Panc1 (cell line): ENCODE measurements at regions not wholly inside any gene's neighbourhood (a gene's known extent, or its start where the extent isn't known, plus 50 kb on each side); places are given as distances from the start of the nearest gene placed in this dataset.

Experiments
- SIN3A ChIP-seq: IDR thresholded peaks from 2 replicates; pipeline ENCODE4 v1.6.1; 2012; ENCODE audit warnings: low read depth, mild to moderate bottlenecking, low read length, moderate library complexity, borderline replicate concordance; ENCODE audit not compliant: insufficient read depth
- TF ChIP-seq, protein P1 (sequence below): fragments of 450-650 bp; IDR thresholded peaks from 2 replicates; pipeline ENCODE4 v1.5.1; 2017; ENCODE audit warnings: mild to moderate bottlenecking

DNA sequence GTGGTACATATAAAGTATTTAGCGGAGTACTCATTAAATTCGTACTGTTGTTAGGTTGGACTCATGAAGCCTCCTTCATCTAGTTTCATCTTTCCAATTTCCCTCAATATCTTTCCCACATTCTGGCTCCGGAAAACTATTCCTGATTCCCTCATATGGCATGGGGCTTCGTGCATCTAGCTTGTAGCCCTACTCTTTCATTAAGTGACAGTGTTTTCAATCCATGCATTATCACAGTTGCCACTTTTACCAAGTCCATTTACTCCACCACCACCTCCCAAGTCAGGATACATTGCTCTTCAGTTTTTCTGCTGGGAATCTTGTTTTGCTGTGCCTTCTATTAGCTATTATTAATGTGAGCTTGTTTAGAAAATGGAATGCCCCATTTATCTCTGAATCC, 1032.1 kb upstream of the RBFOX1 start:
- TF ChIP-seq, protein P1, sequence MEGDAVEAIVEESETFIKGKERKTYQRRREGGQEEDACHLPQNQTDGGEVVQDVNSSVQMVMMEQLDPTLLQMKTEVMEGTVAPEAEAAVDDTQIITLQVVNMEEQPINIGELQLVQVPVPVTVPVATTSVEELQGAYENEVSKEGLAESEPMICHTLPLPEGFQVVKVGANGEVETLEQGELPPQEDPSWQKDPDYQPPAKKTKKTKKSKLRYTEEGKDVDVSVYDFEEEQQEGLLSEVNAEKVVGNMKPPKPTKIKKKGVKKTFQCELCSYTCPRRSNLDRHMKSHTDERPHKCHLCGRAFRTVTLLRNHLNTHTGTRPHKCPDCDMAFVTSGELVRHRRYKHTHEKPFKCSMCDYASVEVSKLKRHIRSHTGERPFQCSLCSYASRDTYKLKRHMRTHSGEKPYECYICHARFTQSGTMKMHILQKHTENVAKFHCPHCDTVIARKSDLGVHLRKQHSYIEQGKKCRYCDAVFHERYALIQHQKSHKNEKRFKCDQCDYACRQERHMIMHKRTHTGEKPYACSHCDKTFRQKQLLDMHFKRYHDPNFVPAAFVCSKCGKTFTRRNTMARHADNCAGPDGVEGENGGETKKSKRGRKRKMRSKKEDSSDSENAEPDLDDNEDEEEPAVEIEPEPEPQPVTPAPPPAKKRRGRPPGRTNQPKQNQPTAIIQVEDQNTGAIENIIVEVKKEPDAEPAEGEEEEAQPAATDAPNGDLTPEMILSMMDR, result no peak
- TF ChIP-seq SIN3A, result no peak
